LoVo (cell line): ENCODE measurements at regions not wholly inside any gene's neighbourhood (a gene's known extent, or its start where the extent isn't known, plus 50 kb on each side); places are given as distances from the start of the nearest gene placed in this dataset.
"Not testable (repeated sequence)": the region's sequence is repeated elsewhere in the genome, so short reads cannot be mapped to it uniquely, and the experiment has no call there.

Source experiments
- DNase-seq: peaks from one replicate; pipeline ENCODE4 v3.0.0-alpha.2; 2016; ENCODE audit warnings: low spot score

- DNase-seq = no peak
Measured at GRCh38 chrX:1103360-1103759, 109.1 kb downstream of the CRLF2 start.

DNA sequence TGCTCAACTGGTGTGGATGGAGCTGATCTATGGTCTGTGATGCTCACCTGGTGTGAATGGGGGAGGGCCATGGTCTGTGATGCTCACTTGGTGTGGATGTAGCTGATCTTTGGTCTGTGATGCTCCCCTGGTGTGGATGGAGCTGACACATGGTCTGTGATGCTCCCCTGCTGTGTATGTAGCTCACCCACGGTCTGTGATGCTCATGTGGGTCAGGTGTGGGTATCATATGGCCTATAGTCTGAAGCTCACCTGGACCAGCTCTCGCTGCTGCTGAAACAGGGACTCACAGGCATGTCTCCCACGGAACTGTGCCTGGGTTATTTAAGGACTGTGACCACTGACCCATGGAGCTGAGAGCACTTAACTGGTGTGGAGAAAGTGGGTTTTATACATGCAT lies 109.7 kb downstream of the CRLF2 start:
- DNase-seq = no peak

GRCh38 chrX:1102221-1102620 lies 110.2 kb downstream of the CRLF2 start:
- not testable (repeated sequence) for DNase-seq

DNA sequence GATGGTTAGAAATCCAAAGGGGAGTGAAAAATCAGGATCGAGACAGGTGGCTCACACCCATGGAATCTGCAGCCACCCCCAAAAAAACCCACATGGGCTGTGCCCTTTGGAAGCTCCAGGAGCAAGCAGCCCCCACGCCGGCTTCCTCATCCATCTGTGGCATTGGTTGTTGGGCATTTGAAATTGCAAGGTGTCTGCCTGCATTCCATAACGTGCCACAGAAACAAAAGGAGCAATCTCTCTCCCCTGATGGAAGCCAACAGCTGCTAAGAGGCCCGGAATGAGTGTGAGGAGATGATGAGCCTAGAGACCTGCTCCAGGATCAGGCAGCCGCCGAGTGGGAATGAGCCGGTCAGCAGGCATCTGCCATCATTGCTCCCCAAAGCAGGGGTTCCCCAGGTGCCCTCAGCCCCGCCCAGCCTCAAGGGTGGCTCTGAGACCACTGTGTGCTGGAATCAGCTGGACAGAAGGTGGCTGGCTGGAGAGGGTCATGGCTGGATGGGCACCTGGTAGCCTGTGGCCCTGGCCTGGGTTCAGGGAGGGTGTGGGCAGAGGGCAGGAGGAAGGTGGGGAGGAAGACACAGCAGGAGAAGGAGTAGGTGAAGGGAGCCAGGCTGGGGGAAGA lies 113.2 kb downstream of the CRLF2 start:
- DNase-seq = no peak

GRCh38 chrX:1097328-1097727 lies 115.1 kb downstream of the CRLF2 start:
- DNase-seq = no peak

GRCh38 chrX:1094566-1095333 lies 117.7 kb downstream of the CRLF2 start:
- DNase-seq = no peak

DNA sequence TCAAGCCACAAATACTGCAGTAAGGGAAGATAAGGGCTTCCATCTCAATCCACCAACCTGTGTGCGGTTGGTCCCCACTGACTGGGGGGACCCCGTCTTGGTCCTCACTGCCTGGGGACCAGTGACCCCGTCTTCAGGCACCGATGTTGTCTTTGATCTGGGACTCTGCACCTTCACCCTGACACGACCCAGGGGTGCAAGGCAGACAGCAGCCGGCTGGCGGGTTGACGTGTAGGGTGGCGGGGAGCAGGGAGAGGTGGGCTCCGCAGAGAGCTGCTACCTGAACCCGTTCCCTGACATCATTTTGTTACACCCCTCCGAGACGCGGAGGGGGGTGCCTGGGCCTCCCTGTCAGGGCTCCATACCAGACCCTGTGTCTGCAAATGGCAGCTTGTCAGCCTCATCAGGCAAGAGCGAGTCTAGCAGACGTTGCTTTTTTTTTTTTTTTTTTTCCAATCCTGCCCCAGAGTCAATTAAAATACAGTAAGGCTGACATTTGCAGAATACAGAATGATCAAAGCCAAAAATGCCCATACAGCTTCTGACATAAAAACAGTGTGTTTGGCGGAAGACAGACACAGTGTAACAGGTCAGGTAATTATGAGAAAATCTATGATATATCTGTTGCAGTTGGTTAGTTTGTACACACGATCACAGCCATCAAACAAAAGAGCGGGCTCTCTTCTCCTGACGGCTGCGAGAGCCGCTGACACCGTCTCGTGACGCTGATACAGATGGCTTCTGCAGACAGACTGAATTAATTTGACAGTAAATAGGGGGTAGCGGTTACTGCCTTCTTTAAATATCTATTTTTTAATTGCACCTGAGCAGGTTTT lies 118.6 kb downstream of the CRLF2 start:
- DNase-seq = no peak

- DNase-seq = no peak
Measured at GRCh38 chrX:1093121-1093520, 119.3 kb downstream of the CRLF2 start.

- DNase-seq = peak; percentile 51
Measured at GRCh38 chrX:1086444-1087409, 125.7 kb downstream of the CRLF2 start.

DNA sequence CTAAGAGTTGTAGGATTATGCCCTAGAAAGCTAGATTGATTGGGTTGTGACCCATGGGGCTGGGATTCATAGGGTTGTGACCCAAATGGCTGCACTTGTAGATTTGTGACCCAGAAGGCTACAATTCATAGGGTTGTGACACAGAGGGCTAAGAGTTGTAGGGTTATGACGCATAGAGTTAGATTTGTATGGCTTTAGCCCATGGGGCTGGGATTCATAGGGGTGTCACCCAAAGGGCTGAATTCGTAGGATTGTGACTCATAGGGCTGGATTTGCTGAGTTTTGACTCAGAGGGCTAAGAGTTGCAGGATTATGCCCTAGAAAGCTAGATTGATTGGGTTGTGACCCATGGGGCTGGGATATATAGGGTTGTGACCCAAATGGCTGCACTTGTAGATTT lies 126.6 kb downstream of the CRLF2 start:
- DNase-seq = not testable (repeated sequence)

DNA sequence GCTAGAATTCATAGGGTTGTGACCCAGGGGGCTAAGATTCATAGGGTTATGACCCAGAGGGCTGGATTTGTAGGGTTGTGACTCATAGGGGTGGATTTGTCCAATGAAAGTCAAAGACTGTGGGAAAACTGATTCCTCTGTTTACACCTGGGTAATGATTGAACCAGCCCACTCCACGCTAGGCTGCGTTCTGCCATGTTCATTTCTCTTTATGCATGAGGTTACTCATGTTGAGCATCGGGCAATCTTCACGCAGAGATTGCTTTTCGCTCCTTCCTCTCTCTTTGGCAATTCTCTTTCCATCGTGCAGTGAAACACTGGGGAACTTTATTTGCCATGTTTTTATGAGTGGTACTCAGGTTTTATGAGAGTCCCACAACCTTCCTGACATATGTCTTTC lies 127.8 kb downstream of the CRLF2 start:
- DNase-seq = no peak

- no peak for DNase-seq
Measured at GRCh38 chrX:1076871-1077651, 135.4 kb downstream of the CRLF2 start.

DNA sequence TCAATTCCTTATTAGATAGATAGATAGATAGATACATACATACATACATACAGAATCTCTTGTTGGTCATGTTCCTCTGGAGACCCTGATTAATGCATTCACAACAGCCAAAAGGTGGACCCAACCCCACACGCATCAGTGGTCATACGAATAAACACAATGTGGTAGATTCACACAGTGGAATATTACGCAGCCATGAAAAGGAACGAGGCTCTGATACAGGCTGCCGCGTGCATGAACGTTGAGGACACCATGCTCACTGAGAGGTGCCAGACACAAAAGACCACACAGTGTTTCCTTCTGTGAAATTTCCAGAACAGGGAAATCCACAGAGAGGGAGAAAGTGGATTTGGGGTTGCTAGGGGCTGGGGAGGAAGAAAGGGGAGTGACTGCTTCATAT lies 136.7 kb downstream of the CRLF2 start:
- DNase-seq = no peak

DNA sequence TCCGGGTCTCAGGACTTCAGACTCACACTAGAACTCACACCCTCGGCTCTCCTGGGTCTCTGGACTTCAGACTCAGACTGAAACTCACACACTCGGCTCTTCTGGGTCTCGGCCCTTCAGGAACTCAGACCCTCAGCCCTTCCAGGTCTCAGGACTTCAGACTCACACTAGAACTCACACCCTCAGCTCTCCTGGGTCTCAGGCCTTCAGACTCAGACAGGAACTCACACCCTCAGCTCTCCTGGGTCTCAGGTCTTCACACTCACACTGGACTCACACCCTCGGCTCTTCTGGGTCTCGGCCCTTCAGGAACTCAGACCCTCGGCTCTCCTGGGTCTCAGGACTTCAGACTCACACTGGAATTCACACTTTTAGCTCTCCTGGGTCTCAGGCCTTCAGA lies 137.3 kb downstream of the CRLF2 start:
- DNase-seq = no peak

DNA sequence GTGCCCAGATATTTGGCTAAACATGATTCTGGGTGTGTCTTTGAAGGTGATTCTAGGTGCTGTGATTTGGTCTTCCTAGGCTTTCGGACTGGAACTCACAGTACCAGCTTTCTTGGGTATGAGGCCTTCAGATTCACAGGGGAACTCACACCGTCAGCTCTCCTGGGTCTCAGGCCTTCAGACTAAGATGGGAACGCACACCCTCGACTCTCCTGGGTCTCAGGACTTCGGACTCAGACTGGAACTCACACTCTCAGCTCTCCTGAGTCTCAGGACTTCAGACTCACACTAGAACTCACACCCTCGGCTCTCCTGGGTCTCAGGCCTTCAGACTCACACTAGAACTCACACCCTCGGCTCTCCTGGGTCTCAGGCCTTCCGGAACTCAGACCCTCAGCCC lies 137.7 kb downstream of the CRLF2 start:
- no peak for DNase-seq

GRCh38 chrX:1074172-1074571 lies 138.3 kb downstream of the CRLF2 start:
- DNase-seq = no peak

GRCh38 chrX:1072637-1073377 lies 139.6 kb downstream of the CRLF2 start:
- DNase-seq = no peak

GRCh38 chrX:1071351-1071750 lies 141.1 kb downstream of the CRLF2 start:
- no peak for DNase-seq

- DNase-seq = no peak
Measured at GRCh38 chrX:1062351-1062750, 150.1 kb downstream of the CRLF2 start.

GRCh38 chrX:1060562-1060960 lies 151.9 kb downstream of the CRLF2 start:
- no peak for DNase-seq
